ENCODE measurements at regions not wholly inside any gene's neighbourhood (a gene's known extent, or its start where the extent isn't known, plus 50 kb on each side); places are given as distances from the start of the nearest gene placed in this dataset.

GRCh38 chr3:78344918-78345317, 1305.0 kb downstream of the ROBO2 start:
- Histone ChIP-seq H3K4me1 (ENCODE audit: control insufficient read depth, extremely low read depth, insufficient read depth, low read length) (no peaks in the 10 kb centered on the region), H3K27me3 (ENCODE audit: control insufficient read depth in 2 of 2, insufficient read depth in 2 of 2, low read length in 2 of 2) (no peaks in the 10 kb centered on the region), H3K79me2 (ENCODE audit: control insufficient read depth, insufficient read depth, low read length) (no peaks in the 10 kb centered on the region), H3K27ac (ENCODE audit: insufficient read depth, low read depth, low read length) (no peak overlapping the region), H4K20me1 (replicated peaks; ENCODE audit: control insufficient read depth, extremely low read depth, insufficient read depth, low read length) (no peaks in the 10 kb centered on the region), H3K9me1 (replicated peaks; ENCODE audit: control insufficient read depth, extremely low read depth, insufficient read depth, low read length) (no peaks in the 10 kb centered on the region), H3K4me3 (replicated peaks in 1 of 3; ENCODE audit: insufficient read depth in 1 of 3, low read depth in 1 of 3, low read length in 3 of 3) (no peak overlapping the region), H3K9ac (replicated peaks; ENCODE audit: extremely low read depth, insufficient read depth, low read length) (no peak overlapping the region), H3K9me3 (replicated peaks; ENCODE audit: control insufficient read depth, insufficient read depth, low read length) (no peaks in the 10 kb centered on the region), H2AFZ (ENCODE audit: low read depth, low read length) (no peak overlapping the region), H3K4me2 (ENCODE audit: insufficient read depth, low read length) (no peak overlapping the region), H3K36me3 (ENCODE audit: control insufficient read depth in 2 of 2, extremely low read depth in 1 of 2, insufficient read depth in 2 of 2, low read length in 2 of 2) (no peaks in the 10 kb centered on the region)
- TF ChIP-seq FOS (IDR thresholded peaks at IDR 0.05; ENCODE audit: borderline replicate concordance, insufficient read depth, low read length) = no peak
- TF ChIP-seq MAX (IDR thresholded peaks at IDR 0.05; ENCODE audit: insufficient read depth, insufficient read length) = no peak
- no peak for TF ChIP-seq GATA2 (IDR thresholded peaks at IDR 0.05; ENCODE audit: insufficient read depth, insufficient read length, low read depth, low read length)
- TF ChIP-seq CTCF (IDR thresholded peaks at IDR 0.05; ENCODE audit: extremely low read depth in 1 of 2, insufficient read depth in 1 of 2, low read depth in 1 of 2, low read length in 2 of 2) = no peak
- TF ChIP-seq JUN (IDR thresholded peaks at IDR 0.05; ENCODE audit: borderline replicate concordance, insufficient read depth, insufficient read length, low read depth) = no peak
- no peak for TF ChIP-seq MYC (IDR thresholded peaks at IDR 0.05; ENCODE audit: low read depth, low read length)
- TF ChIP-seq EZH2 (IDR thresholded peaks at IDR 0.05; ENCODE audit: borderline replicate concordance, low read depth, low read length, severe bottlenecking) = no peak
- no peak for TF ChIP-seq POLR2AphosphoS5 (IDR thresholded peaks at IDR 0.05; ENCODE audit: insufficient read depth, low read depth, low read length)
- TF ChIP-seq POLR2A (IDR thresholded peaks at IDR 0.05; ENCODE audit: low read depth, low read length) = no peak
- CTCF ChIA-PET = no interaction called here
- BruUV-seq (replicated peaks) = no TSS peak
- intact Hi-C loops (cut with micrococcal nuclease) (no loop called here), dilution Hi-C loops (cut with MboI; ENCODE audit: extremely low pct_ligation_motif_present, low sequenced_read_pairs) (no loop called here)
- FAIRE-seq = no peak
- POLR2A ChIA-PET = interaction anchor here (0.6 kb wide), 1 partner anchor 300 kb away, joined by 3 read pairs; no protein-coding TSS in a partner anchor
- no peak for DNase-seq (ENCODE audit: low read depth, low spot score)

Measured in endothelial cell of umbilical vein (primary cell).